WTC11 (cell line): ENCODE measurements at regions not wholly inside any gene's neighbourhood (a gene's known extent, or its start where the extent isn't known, plus 50 kb on each side); places are given as distances from the start of the nearest gene placed in this dataset.

Source experiments
- ATF1 ChIP-seq: sonication (generic); formaldehyde crosslinking; IDR thresholded peaks from 2 replicates; pipeline ENCODE4 v1.8.1; 2023; ENCODE audit warnings: mild to moderate bottlenecking, moderate library complexity, missing genetic modification reagents
- IRF2 ChIP-seq: sonication (generic); formaldehyde crosslinking; IDR thresholded peaks from 2 replicates; pipeline ENCODE4 v1.8.0; 2022; ENCODE audit warnings: low read depth, missing genetic modification reagents, borderline replicate concordance
- NFE2L1 ChIP-seq: sonication (generic); formaldehyde crosslinking; IDR thresholded peaks from 2 replicates; pipeline ENCODE4 v1.8.1; 2023; ENCODE audit warnings: missing genetic modification reagents
- OVOL2 ChIP-seq: fragments of 250-450 bp; sonication (Bioruptor Pico); IDR thresholded peaks from 2 replicates; pipeline ENCODE4 v1.9.0; 2021; ENCODE audit warnings: mild to moderate bottlenecking, borderline replicate concordance
- RELA ChIP-seq: sonication (generic); formaldehyde crosslinking; IDR thresholded peaks from 2 replicates; pipeline ENCODE4 v1.8.1; 2022; ENCODE audit warnings: missing genetic modification reagents, mild to moderate bottlenecking, borderline replicate concordance
- ZNF671 ChIP-seq: fragments of 250-450 bp; sonication (Bioruptor Pico); IDR thresholded peaks from 2 replicates; pipeline ENCODE4 v1.8.0; 2021; ENCODE audit warnings: mild to moderate bottlenecking
- TF ChIP-seq, protein P1 (sequence below): sonication (generic); formaldehyde crosslinking; IDR thresholded peaks from 2 replicates; pipeline ENCODE4 v1.8.1; 2023; ENCODE audit warnings: mild to moderate bottlenecking, missing genetic modification reagents
- TF ChIP-seq, protein P2 (sequence below): sonication (generic); formaldehyde crosslinking; IDR thresholded peaks from 2 replicates; pipeline ENCODE4 v1.8.0; 2022; ENCODE audit warnings: mild to moderate bottlenecking, missing genetic modification reagents
- TF ChIP-seq, protein P3 (sequence below): fragments of 250-450 bp; sonication (Bioruptor Pico); IDR thresholded peaks from 2 replicates; pipeline ENCODE4 v1.9.0; 2021; ENCODE audit warnings: mild to moderate bottlenecking, borderline replicate concordance
- TF ChIP-seq, protein P4 (sequence below): sonication (generic); formaldehyde crosslinking; IDR thresholded peaks from 2 replicates; pipeline ENCODE4 v1.8.1; 2022; ENCODE audit warnings: mild to moderate bottlenecking, missing genetic modification reagents, moderate library complexity, borderline replicate concordance
- TF ChIP-seq, protein P5 (sequence below): fragments of 200-600 bp; IDR thresholded peaks from 2 replicates; pipeline ENCODE4 v1.8.0; 2022; ENCODE audit warnings: antibody characterized with exemption
- TF ChIP-seq, protein P6 (sequence below): sonication (generic); formaldehyde crosslinking; IDR thresholded peaks from 2 replicates; pipeline ENCODE4 v1.8.0; 2022; ENCODE audit warnings: mild to moderate bottlenecking, missing genetic modification reagents
- TF ChIP-seq, protein P7 (sequence below): sonication (generic); formaldehyde crosslinking; IDR thresholded peaks from 2 replicates; pipeline ENCODE4 v1.8.0; 2022; ENCODE audit warnings: mild to moderate bottlenecking, missing genetic modification reagents
- TF ChIP-seq, protein P8 (sequence below): fragments of 250-450 bp; sonication (Bioruptor Pico); IDR thresholded peaks from 2 replicates; pipeline ENCODE4 v2.1.2; 2022; ENCODE audit warnings: mild to moderate bottlenecking, moderate library complexity
- TF ChIP-seq, protein P9 (sequence below): sonication (generic); formaldehyde crosslinking; IDR thresholded peaks from 2 replicates; pipeline ENCODE4 v1.8.1; 2022; ENCODE audit warnings: low read depth, mild to moderate bottlenecking, moderate library complexity, missing genetic modification reagents, borderline replicate concordance
- TF ChIP-seq, protein P10 (sequence below): sonication (generic); formaldehyde crosslinking; IDR thresholded peaks from 2 replicates; pipeline ENCODE4 v1.8.0; 2022; ENCODE audit warnings: mild to moderate bottlenecking, missing genetic modification reagents
- TF ChIP-seq, protein P11 (sequence below): sonication (generic); formaldehyde crosslinking; IDR thresholded peaks from 2 replicates; pipeline ENCODE4 v1.8.1; 2023; ENCODE audit warnings: mild to moderate bottlenecking, missing genetic modification reagents, moderate library complexity

DNA sequence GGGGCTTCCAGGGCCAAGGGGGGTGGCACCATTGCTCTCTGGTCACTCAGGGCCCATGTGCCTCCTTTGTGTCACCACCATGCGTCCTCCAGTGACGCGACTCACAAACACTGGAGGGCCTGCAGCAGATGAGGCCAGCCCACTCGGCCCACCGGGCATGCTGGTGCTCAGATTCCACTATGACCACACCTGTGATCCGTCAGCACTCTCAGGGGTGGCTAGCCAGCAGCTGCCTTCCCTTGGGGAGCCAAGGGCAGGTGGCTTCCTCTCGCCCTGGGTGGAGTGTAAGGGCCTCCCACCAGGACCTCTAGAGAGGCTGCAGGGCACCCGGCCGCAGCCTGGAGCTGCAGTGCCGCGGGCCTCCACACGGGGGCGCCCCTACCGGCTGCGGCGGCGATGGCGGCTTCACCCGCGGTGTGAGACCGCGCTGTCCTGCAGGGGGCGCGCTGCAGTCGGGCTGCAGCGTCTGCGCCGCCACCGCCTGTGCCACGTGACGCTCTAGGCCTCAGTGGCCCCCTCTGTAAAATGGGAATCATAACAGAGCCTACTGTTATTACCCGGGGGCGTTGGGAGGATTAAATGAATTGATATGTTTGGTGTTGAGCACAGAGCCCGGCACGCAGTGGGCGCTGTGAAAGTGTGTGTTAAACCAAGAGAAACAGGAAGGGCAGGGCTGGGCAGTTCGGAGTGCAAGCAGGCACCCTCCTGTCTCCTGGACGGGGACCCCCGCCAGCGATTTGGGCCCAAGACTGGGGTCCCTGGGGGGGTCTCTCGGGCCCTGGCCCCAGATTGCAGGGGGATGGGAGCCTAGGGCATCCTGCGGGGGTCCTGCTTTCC lies 192.4 kb upstream of the GSE1 start (continued):
- TF ChIP-seq, protein P1, sequence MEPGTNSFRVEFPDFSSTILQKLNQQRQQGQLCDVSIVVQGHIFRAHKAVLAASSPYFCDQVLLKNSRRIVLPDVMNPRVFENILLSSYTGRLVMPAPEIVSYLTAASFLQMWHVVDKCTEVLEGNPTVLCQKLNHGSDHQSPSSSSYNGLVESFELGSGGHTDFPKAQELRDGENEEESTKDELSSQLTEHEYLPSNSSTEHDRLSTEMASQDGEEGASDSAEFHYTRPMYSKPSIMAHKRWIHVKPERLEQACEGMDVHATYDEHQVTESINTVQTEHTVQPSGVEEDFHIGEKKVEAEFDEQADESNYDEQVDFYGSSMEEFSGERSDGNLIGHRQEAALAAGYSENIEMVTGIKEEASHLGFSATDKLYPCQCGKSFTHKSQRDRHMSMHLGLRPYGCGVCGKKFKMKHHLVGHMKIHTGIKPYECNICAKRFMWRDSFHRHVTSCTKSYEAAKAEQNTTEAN (CRISPR knock-in tag), result no peak
- TF ChIP-seq, protein P2, sequence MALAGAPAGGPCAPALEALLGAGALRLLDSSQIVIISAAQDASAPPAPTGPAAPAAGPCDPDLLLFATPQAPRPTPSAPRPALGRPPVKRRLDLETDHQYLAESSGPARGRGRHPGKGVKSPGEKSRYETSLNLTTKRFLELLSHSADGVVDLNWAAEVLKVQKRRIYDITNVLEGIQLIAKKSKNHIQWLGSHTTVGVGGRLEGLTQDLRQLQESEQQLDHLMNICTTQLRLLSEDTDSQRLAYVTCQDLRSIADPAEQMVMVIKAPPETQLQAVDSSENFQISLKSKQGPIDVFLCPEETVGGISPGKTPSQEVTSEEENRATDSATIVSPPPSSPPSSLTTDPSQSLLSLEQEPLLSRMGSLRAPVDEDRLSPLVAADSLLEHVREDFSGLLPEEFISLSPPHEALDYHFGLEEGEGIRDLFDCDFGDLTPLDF (CRISPR knock-in tag), result no peak
- TF ChIP-seq, protein P3, sequence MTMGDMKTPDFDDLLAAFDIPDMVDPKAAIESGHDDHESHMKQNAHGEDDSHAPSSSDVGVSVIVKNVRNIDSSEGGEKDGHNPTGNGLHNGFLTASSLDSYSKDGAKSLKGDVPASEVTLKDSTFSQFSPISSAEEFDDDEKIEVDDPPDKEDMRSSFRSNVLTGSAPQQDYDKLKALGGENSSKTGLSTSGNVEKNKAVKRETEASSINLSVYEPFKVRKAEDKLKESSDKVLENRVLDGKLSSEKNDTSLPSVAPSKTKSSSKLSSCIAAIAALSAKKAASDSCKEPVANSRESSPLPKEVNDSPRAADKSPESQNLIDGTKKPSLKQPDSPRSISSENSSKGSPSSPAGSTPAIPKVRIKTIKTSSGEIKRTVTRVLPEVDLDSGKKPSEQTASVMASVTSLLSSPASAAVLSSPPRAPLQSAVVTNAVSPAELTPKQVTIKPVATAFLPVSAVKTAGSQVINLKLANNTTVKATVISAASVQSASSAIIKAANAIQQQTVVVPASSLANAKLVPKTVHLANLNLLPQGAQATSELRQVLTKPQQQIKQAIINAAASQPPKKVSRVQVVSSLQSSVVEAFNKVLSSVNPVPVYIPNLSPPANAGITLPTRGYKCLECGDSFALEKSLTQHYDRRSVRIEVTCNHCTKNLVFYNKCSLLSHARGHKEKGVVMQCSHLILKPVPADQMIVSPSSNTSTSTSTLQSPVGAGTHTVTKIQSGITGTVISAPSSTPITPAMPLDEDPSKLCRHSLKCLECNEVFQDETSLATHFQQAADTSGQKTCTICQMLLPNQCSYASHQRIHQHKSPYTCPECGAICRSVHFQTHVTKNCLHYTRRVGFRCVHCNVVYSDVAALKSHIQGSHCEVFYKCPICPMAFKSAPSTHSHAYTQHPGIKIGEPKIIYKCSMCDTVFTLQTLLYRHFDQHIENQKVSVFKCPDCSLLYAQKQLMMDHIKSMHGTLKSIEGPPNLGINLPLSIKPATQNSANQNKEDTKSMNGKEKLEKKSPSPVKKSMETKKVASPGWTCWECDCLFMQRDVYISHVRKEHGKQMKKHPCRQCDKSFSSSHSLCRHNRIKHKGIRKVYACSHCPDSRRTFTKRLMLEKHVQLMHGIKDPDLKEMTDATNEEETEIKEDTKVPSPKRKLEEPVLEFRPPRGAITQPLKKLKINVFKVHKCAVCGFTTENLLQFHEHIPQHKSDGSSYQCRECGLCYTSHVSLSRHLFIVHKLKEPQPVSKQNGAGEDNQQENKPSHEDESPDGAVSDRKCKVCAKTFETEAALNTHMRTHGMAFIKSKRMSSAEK (CRISPR knock-in tag), result peak; percentile 70; the same call in 1 of the 2 replicates
- TF ChIP-seq, protein P4, sequence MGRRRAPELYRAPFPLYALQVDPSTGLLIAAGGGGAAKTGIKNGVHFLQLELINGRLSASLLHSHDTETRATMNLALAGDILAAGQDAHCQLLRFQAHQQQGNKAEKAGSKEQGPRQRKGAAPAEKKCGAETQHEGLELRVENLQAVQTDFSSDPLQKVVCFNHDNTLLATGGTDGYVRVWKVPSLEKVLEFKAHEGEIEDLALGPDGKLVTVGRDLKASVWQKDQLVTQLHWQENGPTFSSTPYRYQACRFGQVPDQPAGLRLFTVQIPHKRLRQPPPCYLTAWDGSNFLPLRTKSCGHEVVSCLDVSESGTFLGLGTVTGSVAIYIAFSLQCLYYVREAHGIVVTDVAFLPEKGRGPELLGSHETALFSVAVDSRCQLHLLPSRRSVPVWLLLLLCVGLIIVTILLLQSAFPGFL (CRISPR knock-in tag), result no peak; the same call in 1 of the 2 replicates
- TF ChIP-seq, protein P5, sequence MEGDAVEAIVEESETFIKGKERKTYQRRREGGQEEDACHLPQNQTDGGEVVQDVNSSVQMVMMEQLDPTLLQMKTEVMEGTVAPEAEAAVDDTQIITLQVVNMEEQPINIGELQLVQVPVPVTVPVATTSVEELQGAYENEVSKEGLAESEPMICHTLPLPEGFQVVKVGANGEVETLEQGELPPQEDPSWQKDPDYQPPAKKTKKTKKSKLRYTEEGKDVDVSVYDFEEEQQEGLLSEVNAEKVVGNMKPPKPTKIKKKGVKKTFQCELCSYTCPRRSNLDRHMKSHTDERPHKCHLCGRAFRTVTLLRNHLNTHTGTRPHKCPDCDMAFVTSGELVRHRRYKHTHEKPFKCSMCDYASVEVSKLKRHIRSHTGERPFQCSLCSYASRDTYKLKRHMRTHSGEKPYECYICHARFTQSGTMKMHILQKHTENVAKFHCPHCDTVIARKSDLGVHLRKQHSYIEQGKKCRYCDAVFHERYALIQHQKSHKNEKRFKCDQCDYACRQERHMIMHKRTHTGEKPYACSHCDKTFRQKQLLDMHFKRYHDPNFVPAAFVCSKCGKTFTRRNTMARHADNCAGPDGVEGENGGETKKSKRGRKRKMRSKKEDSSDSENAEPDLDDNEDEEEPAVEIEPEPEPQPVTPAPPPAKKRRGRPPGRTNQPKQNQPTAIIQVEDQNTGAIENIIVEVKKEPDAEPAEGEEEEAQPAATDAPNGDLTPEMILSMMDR, result peak; percentile 100
- TF ChIP-seq IRF2 (CRISPR knock-in tag) (no peak), ZNF671 (CRISPR knock-in tag) (0 out of 2 replicates have a peak, but pooled peaks have one; percentile 52), NFE2L1 (no peak), ATF1 (CRISPR knock-in tag) (no peak), RELA (CRISPR knock-in tag) (no peak), OVOL2 (CRISPR knock-in tag) (no peak)
- TF ChIP-seq, protein P6, sequence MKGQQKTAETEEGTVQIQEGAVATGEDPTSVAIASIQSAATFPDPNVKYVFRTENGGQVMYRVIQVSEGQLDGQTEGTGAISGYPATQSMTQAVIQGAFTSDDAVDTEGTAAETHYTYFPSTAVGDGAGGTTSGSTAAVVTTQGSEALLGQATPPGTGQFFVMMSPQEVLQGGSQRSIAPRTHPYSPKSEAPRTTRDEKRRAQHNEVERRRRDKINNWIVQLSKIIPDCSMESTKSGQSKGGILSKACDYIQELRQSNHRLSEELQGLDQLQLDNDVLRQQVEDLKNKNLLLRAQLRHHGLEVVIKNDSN, result peak; percentile 97
- TF ChIP-seq, protein P7, sequence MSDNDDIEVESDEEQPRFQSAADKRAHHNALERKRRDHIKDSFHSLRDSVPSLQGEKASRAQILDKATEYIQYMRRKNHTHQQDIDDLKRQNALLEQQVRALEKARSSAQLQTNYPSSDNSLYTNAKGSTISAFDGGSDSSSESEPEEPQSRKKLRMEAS (CRISPR knock-in tag), result peak; percentile 57; the same call in 1 of the 2 replicates
- TF ChIP-seq, protein P8, sequence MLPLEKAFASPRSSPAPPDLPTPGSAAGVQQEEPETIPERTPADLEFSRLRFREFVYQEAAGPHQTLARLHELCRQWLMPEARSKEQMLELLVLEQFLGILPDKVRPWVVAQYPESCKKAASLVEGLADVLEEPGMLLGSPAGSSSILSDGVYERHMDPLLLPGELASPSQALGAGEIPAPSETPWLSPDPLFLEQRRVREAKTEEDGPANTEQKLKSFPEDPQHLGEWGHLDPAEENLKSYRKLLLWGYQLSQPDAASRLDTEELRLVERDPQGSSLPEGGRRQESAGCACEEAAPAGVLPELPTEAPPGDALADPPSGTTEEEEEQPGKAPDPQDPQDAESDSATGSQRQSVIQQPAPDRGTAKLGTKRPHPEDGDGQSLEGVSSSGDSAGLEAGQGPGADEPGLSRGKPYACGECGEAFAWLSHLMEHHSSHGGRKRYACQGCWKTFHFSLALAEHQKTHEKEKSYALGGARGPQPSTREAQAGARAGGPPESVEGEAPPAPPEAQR, result peak; percentile 64; the same call in 1 of the 2 replicates
- TF ChIP-seq, protein P9, sequence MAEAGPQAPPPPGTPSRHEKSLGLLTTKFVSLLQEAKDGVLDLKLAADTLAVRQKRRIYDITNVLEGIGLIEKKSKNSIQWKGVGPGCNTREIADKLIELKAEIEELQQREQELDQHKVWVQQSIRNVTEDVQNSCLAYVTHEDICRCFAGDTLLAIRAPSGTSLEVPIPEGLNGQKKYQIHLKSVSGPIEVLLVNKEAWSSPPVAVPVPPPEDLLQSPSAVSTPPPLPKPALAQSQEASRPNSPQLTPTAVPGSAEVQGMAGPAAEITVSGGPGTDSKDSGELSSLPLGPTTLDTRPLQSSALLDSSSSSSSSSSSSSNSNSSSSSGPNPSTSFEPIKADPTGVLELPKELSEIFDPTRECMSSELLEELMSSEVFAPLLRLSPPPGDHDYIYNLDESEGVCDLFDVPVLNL, result no peak
- TF ChIP-seq, protein P10, sequence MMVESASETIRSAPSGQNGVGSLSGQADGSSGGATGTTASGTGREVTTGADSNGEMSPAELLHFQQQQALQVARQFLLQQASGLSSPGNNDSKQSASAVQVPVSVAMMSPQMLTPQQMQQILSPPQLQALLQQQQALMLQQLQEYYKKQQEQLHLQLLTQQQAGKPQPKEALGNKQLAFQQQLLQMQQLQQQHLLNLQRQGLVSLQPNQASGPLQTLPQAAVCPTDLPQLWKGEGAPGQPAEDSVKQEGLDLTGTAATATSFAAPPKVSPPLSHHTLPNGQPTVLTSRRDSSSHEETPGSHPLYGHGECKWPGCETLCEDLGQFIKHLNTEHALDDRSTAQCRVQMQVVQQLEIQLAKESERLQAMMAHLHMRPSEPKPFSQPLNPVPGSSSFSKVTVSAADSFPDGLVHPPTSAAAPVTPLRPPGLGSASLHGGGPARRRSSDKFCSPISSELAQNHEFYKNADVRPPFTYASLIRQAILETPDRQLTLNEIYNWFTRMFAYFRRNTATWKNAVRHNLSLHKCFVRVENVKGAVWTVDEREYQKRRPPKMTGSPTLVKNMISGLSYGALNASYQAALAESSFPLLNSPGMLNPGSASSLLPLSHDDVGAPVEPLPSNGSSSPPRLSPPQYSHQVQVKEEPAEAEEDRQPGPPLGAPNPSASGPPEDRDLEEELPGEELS, result no peak
- TF ChIP-seq, protein P11, sequence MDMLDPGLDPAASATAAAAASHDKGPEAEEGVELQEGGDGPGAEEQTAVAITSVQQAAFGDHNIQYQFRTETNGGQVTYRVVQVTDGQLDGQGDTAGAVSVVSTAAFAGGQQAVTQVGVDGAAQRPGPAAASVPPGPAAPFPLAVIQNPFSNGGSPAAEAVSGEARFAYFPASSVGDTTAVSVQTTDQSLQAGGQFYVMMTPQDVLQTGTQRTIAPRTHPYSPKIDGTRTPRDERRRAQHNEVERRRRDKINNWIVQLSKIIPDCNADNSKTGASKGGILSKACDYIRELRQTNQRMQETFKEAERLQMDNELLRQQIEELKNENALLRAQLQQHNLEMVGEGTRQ (CRISPR knock-in tag), result peak; percentile 96
